Neural cell (in vitro differentiated cells): ENCODE measurements at regions not wholly inside any gene's neighbourhood (a gene's known extent, or its start where the extent isn't known, plus 50 kb on each side); places are given as distances from the start of the nearest gene placed in this dataset.

Experiments used
- H2AFZ ChIP-seq: fragments of 200-600, 300-800 bp; sonication (generic), shearing (Covaris generic); 2 replicates; pipeline ENCODE4 v1.6.0; 2014; ENCODE audit warnings: low read depth, mild to moderate bottlenecking, antibody characterized with exemption, low read length, moderate library complexity
- H3F3A ChIP-seq: fragments of 200-600 bp; shearing (Covaris generic); 2 replicates; pipeline ENCODE4 v1.6.1; 2016; ENCODE audit warnings: mild to moderate bottlenecking, moderate library complexity, mixed read lengths, antibody characterized with exemption, low read length; ENCODE audit not compliant: insufficient read depth, poor library complexity, severe bottlenecking
- H3K27ac ChIP-seq: fragments of 200-600, 300-800 bp; sonication (generic), shearing (Covaris generic); 2 replicates; pipeline ENCODE4 v1.5.1; 2014; ENCODE audit warnings: mild to moderate bottlenecking, low read length, moderate library complexity
- H3K27me3 ChIP-seq: fragments of 300-800, 200-600 bp; sonication (generic), shearing (Covaris generic); 2 replicates; pipeline ENCODE4 v1.6.0; 2014; ENCODE audit warnings: mild to moderate bottlenecking, low read depth, low read length, moderate library complexity; ENCODE audit not compliant: insufficient read depth
- H3K36me3 ChIP-seq: fragments of 300-800, 200-600 bp; sonication (generic), shearing (Covaris generic); 2 replicates; pipeline ENCODE4 v1.5.1; 2014; ENCODE audit warnings: mild to moderate bottlenecking, antibody characterized with exemption, low read length, moderate library complexity; ENCODE audit not compliant: insufficient read depth
- H3K4me2 ChIP-seq: fragments of 300-800, 200-600 bp; sonication (generic), shearing (Covaris generic); 2 replicates; pipeline ENCODE4 v1.6.0; 2014; ENCODE audit warnings: mild to moderate bottlenecking, low read length
- H3K4me3 ChIP-seq: fragments of 300-800, 200-600 bp; sonication (generic), shearing (Covaris generic); 2 replicates; pipeline ENCODE4 v1.5.1; 2014; ENCODE audit warnings: mild to moderate bottlenecking, low read length, moderate library complexity
- H3K79me2 ChIP-seq: fragments of 200-600 bp; shearing (Covaris generic); replicated peaks from 2 replicates; pipeline ENCODE4 v1.6.0; 2014; ENCODE audit warnings: mild to moderate bottlenecking, low read length, moderate library complexity; ENCODE audit not compliant: insufficient read depth
- H3K9ac ChIP-seq: fragments of 300-800, 200-600 bp; sonication (generic), shearing (Covaris generic); 2 replicates; pipeline ENCODE4 v1.6.1; 2016; ENCODE audit warnings: mild to moderate bottlenecking, low read length, mixed read lengths
- H3K9me2 ChIP-seq: fragments of 200-600 bp; shearing (Covaris generic); 2 replicates; pipeline ENCODE4 v1.6.1; 2016; ENCODE audit warnings: mild to moderate bottlenecking, low read length, mixed read lengths; ENCODE audit not compliant: insufficient read depth
- H3K9me3 ChIP-seq: fragments of 200-600, 300-800 bp; sonication (generic), shearing (Covaris generic); 2 replicates; pipeline ENCODE4 v1.6.1; 2016; ENCODE audit warnings: mild to moderate bottlenecking, mixed run types, low read length, moderate library complexity, mixed read lengths
- H4K20me1 ChIP-seq: fragments of 200-600 bp; shearing (Covaris generic); 2 replicates; pipeline ENCODE4 v1.6.1; 2016; ENCODE audit warnings: mild to moderate bottlenecking, mixed run types; ENCODE audit not compliant: insufficient read depth
- EP300 ChIP-seq: fragments of 450-650 bp; conservative IDR thresholded peaks from 2 replicates; pipeline ENCODE4 v1.6.1; 2014; ENCODE audit warnings: antibody characterized with exemption, mild to moderate bottlenecking, moderate library complexity; ENCODE audit not compliant: poor library complexity, severe bottlenecking
- EZH2 ChIP-seq: fragments of 200-600, 300-800 bp; shearing (Covaris generic), sonication (generic); IDR thresholded peaks from 2 replicates; pipeline ENCODE4 v1.6.1; 2014; ENCODE audit warnings: antibody characterized with exemption, low read length, borderline replicate concordance, mild to moderate bottlenecking; ENCODE audit not compliant: insufficient read depth, poor library complexity, severe bottlenecking
- MXI1 ChIP-seq: fragments of 450-650 bp; conservative IDR thresholded peaks from 2 replicates; pipeline ENCODE4 v1.6.1; 2014; ENCODE audit warnings: antibody characterized with exemption, mild to moderate bottlenecking; ENCODE audit not compliant: poor library complexity, severe bottlenecking
- POLR2AphosphoS5 ChIP-seq: IDR thresholded peaks from 2 replicates; pipeline ENCODE4 v1.6.1; 2012
- RAD21 ChIP-seq: fragments of 450-650 bp; conservative IDR thresholded peaks from 2 replicates; pipeline ENCODE4 v1.6.1; 2014; ENCODE audit warnings: antibody characterized with exemption, mild to moderate bottlenecking, moderate library complexity
- SMC3 ChIP-seq: fragments of 450-650 bp; conservative IDR thresholded peaks from 2 replicates; pipeline ENCODE4 v1.6.1; 2014; ENCODE audit warnings: antibody characterized with exemption, mild to moderate bottlenecking, moderate library complexity; ENCODE audit not compliant: poor library complexity
- TAF1 ChIP-seq: IDR thresholded peaks from 2 replicates; pipeline ENCODE4 v1.6.1; 2012; ENCODE audit warnings: low read depth
- TF ChIP-seq, protein P1 (sequence below): fragments of 450-650 bp; IDR thresholded peaks from 2 replicates; pipeline ENCODE4 v1.5.1; 2014; ENCODE audit warnings: antibody characterized with exemption, mild to moderate bottlenecking, moderate library complexity; ENCODE audit not compliant: poor library complexity, severe bottlenecking
- TF ChIP-seq, protein P2 (sequence below): IDR thresholded peaks from 2 replicates; pipeline ENCODE4 v1.6.1; 2012; ENCODE audit warnings: borderline replicate concordance

- H3K27ac ChIP-seq = no peak overlapping the region
- H3K9me2 ChIP-seq = no peaks in the 10 kb centered on the region
- H2AFZ ChIP-seq = no peak overlapping the region
- H3K4me3 ChIP-seq = no peak overlapping the region
- H3K9ac ChIP-seq = no peak overlapping the region
- TF ChIP-seq EZH2 (no peak), RAD21 (no peak), POLR2AphosphoS5 (no peak), EP300 (no peak), MXI1 (no peak), TAF1 (no peak), SMC3 (no peak)
- TF ChIP-seq, protein P1, sequence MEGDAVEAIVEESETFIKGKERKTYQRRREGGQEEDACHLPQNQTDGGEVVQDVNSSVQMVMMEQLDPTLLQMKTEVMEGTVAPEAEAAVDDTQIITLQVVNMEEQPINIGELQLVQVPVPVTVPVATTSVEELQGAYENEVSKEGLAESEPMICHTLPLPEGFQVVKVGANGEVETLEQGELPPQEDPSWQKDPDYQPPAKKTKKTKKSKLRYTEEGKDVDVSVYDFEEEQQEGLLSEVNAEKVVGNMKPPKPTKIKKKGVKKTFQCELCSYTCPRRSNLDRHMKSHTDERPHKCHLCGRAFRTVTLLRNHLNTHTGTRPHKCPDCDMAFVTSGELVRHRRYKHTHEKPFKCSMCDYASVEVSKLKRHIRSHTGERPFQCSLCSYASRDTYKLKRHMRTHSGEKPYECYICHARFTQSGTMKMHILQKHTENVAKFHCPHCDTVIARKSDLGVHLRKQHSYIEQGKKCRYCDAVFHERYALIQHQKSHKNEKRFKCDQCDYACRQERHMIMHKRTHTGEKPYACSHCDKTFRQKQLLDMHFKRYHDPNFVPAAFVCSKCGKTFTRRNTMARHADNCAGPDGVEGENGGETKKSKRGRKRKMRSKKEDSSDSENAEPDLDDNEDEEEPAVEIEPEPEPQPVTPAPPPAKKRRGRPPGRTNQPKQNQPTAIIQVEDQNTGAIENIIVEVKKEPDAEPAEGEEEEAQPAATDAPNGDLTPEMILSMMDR = no peak
- TF ChIP-seq, protein P2, sequence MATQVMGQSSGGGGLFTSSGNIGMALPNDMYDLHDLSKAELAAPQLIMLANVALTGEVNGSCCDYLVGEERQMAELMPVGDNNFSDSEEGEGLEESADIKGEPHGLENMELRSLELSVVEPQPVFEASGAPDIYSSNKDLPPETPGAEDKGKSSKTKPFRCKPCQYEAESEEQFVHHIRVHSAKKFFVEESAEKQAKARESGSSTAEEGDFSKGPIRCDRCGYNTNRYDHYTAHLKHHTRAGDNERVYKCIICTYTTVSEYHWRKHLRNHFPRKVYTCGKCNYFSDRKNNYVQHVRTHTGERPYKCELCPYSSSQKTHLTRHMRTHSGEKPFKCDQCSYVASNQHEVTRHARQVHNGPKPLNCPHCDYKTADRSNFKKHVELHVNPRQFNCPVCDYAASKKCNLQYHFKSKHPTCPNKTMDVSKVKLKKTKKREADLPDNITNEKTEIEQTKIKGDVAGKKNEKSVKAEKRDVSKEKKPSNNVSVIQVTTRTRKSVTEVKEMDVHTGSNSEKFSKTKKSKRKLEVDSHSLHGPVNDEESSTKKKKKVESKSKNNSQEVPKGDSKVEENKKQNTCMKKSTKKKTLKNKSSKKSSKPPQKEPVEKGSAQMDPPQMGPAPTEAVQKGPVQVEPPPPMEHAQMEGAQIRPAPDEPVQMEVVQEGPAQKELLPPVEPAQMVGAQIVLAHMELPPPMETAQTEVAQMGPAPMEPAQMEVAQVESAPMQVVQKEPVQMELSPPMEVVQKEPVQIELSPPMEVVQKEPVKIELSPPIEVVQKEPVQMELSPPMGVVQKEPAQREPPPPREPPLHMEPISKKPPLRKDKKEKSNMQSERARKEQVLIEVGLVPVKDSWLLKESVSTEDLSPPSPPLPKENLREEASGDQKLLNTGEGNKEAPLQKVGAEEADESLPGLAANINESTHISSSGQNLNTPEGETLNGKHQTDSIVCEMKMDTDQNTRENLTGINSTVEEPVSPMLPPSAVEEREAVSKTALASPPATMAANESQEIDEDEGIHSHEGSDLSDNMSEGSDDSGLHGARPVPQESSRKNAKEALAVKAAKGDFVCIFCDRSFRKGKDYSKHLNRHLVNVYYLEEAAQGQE = no peak
- H3F3A ChIP-seq = no peaks in the 10 kb centered on the region
- H3K79me2 ChIP-seq = no peaks in the 10 kb centered on the region
- H3K4me2 ChIP-seq = no peak overlapping the region
- no peaks in the 10 kb centered on the region for H3K27me3 ChIP-seq
- no peaks in the 10 kb centered on the region for H3K9me3 ChIP-seq
- no peaks in the 10 kb centered on the region for H3K36me3 ChIP-seq
- H4K20me1 ChIP-seq = no peaks in the 10 kb centered on the region
Observed at GRCh38 chrX:45722471-45722870, 521.8 kb upstream of the DIPK2B start.

DNA sequence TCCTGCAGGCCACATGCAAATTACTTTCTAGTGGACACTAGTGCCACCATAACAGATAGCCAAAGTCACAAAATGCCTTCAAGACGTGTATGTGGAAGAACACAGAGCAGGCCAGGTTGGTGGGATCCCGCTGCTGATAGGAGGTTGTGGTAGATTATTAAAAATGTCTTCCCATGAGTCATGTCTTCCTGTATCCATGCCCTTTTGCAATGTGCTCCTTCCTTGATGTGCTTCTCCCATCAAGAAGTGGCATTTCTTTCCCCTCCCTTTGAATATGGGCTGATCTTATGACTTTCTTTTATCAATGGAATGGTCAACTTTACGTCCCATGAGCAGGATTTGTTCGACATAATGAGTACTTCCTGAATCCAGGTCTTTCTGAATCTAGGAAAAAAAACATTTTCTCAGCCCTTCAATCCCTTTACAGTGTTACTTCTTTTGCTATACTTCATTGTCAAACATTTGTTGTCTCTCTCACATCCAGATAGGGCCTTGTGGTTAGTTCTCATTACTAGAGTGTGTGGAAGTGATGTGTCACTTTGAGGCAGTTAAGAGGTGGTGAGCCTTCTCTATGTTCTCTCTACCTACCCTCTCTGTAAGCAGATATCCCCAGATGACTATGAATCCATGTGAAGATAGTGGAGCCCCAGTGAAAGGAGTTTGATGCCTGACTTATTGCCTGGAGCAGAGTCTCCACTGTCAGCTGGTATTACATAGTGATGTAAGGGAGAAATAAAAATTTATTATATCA, 519.2 kb upstream of the DIPK2B start:
- Histone ChIP-seq H3K27me3 (no peaks in the 10 kb centered on the region), H4K20me1 (no peaks in the 10 kb centered on the region), H3K27ac (no peak overlapping the region), H3K4me3 (no peak overlapping the region), H2AFZ (no peak overlapping the region), H3K9ac (no peak overlapping the region), H3K4me2 (no peak overlapping the region), H3K79me2 (no peaks in the 10 kb centered on the region), H3K36me3 (no peaks in the 10 kb centered on the region), H3F3A (no peaks in the 10 kb centered on the region), H3K9me3 (no peaks in the 10 kb centered on the region), H3K9me2 (no peaks in the 10 kb centered on the region)
- TF ChIP-seq, protein P1 = no peak
- no peak for TF ChIP-seq SMC3
- TF ChIP-seq, protein P2 = no peak
- TF ChIP-seq MXI1 = no peak
- no peak for TF ChIP-seq EZH2
- no peak for TF ChIP-seq TAF1
- no peak for TF ChIP-seq POLR2AphosphoS5
- TF ChIP-seq EP300 = no peak
- TF ChIP-seq RAD21 = no peak
